NCI-H2029 treated with DMSO at 0.1 percent for 48 hours (cell line): ENCODE measurements at regions not wholly inside any gene's neighbourhood (a gene's known extent, or its start where the extent isn't known, plus 50 kb on each side); places are given as distances from the start of the nearest gene placed in this dataset.

Source experiments
- DNase-seq: peaks from one replicate; lab custom pipeline; 2025; lab: John Stamatoyannopoulos, UW

GRCh38 chr3:115332998-115333397 is 185.9 kb upstream of the ZBTB20 start:
- DNase-seq: no peak

- no peak for DNase-seq
Observed at GRCh38 chr3:115336836-115337235, 189.7 kb upstream of the ZBTB20 start.

GRCh38 chr3:115340586-115340985 is 193.5 kb upstream of the ZBTB20 start:
- DNase-seq: no peak

GRCh38 chr3:115341208-115341607 is 194.1 kb upstream of the ZBTB20 start:
- no peak for DNase-seq

GRCh38 chr3:115347737-115348136 is 200.6 kb upstream of the ZBTB20 start:
- no peak for DNase-seq

GRCh38 chr3:115348412-115348811 is 201.3 kb upstream of the ZBTB20 start:
- no peak for DNase-seq

GRCh38 chr3:115348951-115349745 is 202.1 kb upstream of the ZBTB20 start:
- DNase-seq: no peak

- DNase-seq: no peak
Observed at GRCh38 chr3:115350606-115351005, 203.5 kb upstream of the ZBTB20 start.

- DNase-seq: no peak
Observed at GRCh38 chr3:115351193-115351592, 204.1 kb upstream of the ZBTB20 start.

GRCh38 chr3:115354010-115354409 is 206.9 kb upstream of the ZBTB20 start:
- no peak for DNase-seq

GRCh38 chr3:115357456-115357855 is 210.4 kb upstream of the ZBTB20 start:
- DNase-seq: no peak

- DNase-seq: no peak
Observed at GRCh38 chr3:115359536-115359935, 212.4 kb upstream of the ZBTB20 start.

- DNase-seq: no peak
Observed at GRCh38 chr3:115361806-115362205, 214.7 kb upstream of the ZBTB20 start.

- DNase-seq: no peak
Observed at GRCh38 chr3:115363071-115363470, 216.0 kb upstream of the ZBTB20 start.

GRCh38 chr3:115369021-115369420 is 221.9 kb upstream of the ZBTB20 start:
- DNase-seq: no peak

- DNase-seq: no peak
Observed at GRCh38 chr3:115375362-115375761, 228.3 kb upstream of the ZBTB20 start.

GRCh38 chr3:115380883-115381572 is 233.9 kb upstream of the ZBTB20 start:
- DNase-seq: no peak

GRCh38 chr3:115381573-115381912 is 234.5 kb upstream of the ZBTB20 start:
- DNase-seq: no peak

GRCh38 chr3:115381931-115382330 is 234.8 kb upstream of the ZBTB20 start:
- DNase-seq: no peak

GRCh38 chr3:115384381-115384780 is 237.3 kb upstream of the ZBTB20 start:
- no peak for DNase-seq

GRCh38 chr3:115385774-115386730 is 237.3 kb upstream of the GAP43 start:
- DNase-seq: no peak

GRCh38 chr3:115388166-115388565 is 235.1 kb upstream of the GAP43 start:
- DNase-seq: no peak

- no peak for DNase-seq
Observed at GRCh38 chr3:115388811-115389210, 234.5 kb upstream of the GAP43 start.
